ENCODE measurements at regions not wholly inside any gene's neighbourhood (a gene's known extent, or its start where the extent isn't known, plus 50 kb on each side); places are given as distances from the start of the nearest gene placed in this dataset.

GRCh38 chr6:119965900-119966299 lies 616.3 kb upstream of the MAN1A1 start:
- 79 to 93% methylated on average over 2 to 6 of the region's 10 CpGs for WGBS, 2 donors (ENCODE audit: low coverage in 1 of 2)
- no peak for ATAC-seq
- Histone ChIP-seq H3K4me3 (no peak overlapping the region), H3K4me1 (no peaks in the 10 kb centered on the region), H3K27me3 (no peaks in the 10 kb centered on the region), H3K27ac (no peak overlapping the region), H3K9me3 (no peaks in the 10 kb centered on the region), H3K36me3 (no peaks in the 10 kb centered on the region)
- no peak for TF ChIP-seq EP300 (IDR thresholded peaks at IDR 0.05)
- no peak for TF ChIP-seq POLR2A (IDR thresholded peaks at IDR 0.05)
- TF ChIP-seq POLR2AphosphoS5 (IDR thresholded peaks at IDR 0.05) = no peak

GRCh38 chr6:119965008-119965407 lies 615.4 kb upstream of the MAN1A1 start:
- ATAC-seq = no peak
- WGBS, 2 donors (ENCODE audit: low coverage in 1 of 2) = 75 to 81% methylated on average over 1 of the region's 1 CpG
- Histone ChIP-seq H3K27me3 (no peaks in the 10 kb centered on the region), H3K36me3 (no peaks in the 10 kb centered on the region), H3K4me3 (no peak overlapping the region), H3K4me1 (no peaks in the 10 kb centered on the region), H3K9me3 (no peaks in the 10 kb centered on the region), H3K27ac (no peak overlapping the region)
- TF ChIP-seq, protein P1, sequence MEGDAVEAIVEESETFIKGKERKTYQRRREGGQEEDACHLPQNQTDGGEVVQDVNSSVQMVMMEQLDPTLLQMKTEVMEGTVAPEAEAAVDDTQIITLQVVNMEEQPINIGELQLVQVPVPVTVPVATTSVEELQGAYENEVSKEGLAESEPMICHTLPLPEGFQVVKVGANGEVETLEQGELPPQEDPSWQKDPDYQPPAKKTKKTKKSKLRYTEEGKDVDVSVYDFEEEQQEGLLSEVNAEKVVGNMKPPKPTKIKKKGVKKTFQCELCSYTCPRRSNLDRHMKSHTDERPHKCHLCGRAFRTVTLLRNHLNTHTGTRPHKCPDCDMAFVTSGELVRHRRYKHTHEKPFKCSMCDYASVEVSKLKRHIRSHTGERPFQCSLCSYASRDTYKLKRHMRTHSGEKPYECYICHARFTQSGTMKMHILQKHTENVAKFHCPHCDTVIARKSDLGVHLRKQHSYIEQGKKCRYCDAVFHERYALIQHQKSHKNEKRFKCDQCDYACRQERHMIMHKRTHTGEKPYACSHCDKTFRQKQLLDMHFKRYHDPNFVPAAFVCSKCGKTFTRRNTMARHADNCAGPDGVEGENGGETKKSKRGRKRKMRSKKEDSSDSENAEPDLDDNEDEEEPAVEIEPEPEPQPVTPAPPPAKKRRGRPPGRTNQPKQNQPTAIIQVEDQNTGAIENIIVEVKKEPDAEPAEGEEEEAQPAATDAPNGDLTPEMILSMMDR (IDR thresholded peaks at IDR 0.05) = no peak

DNA sequence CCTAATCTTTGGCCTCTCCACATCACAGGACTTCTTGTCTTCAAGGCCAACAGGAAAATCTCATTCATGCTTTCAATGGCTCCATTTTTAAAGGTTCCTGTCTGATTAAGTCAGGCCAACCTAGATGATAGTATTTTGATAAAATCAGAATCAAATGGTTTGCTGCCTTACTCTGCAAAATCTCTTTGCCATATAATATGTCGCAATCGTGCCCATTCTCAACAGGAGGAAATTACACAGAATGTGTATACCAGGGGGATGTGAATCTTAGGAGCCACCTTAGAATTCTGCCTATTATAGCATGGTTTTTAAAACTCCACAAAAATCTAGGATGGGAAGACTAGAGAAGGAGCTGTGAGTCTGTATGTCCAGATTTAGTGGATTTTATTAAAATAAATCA lies 612.9 kb upstream of the MAN1A1 start:
- no peaks in the 10 kb centered on the region for H3K4me1 ChIP-seq
- H3K9me3 ChIP-seq = no peaks in the 10 kb centered on the region
- no peak for ATAC-seq
- H3K36me3 ChIP-seq = no peaks in the 10 kb centered on the region
- H3K27ac ChIP-seq = no peak overlapping the region
- H3K4me3 ChIP-seq = no peak overlapping the region
- 83 to 88% methylated on average over 2 of the region's 2 CpGs for WGBS, 2 donors (ENCODE audit: low coverage in 1 of 2)
- TF ChIP-seq EP300 (IDR thresholded peaks at IDR 0.05) (no peak), POLR2A (IDR thresholded peaks at IDR 0.05) (no peak), POLR2AphosphoS5 (IDR thresholded peaks at IDR 0.05) (no peak)
- TF ChIP-seq, protein P1 (IDR thresholded peaks at IDR 0.05) = no peak
- no peaks in the 10 kb centered on the region for H3K27me3 ChIP-seq

- Histone ChIP-seq H3K4me1 (no peaks in the 10 kb centered on the region), H3K4me3 (no peak overlapping the region), H3K27ac (no peak overlapping the region), H3K27me3 (no peaks in the 10 kb centered on the region), H3K9me3 (no peaks in the 10 kb centered on the region), H3K36me3 (no peaks in the 10 kb centered on the region)
- WGBS, 2 donors (ENCODE audit: low coverage in 1 of 2) = 79 to 92% methylated on average over 2 of the region's 2 CpGs
- TF ChIP-seq EP300 (IDR thresholded peaks at IDR 0.05) (no peak), POLR2AphosphoS5 (IDR thresholded peaks at IDR 0.05) (no peak), POLR2A (IDR thresholded peaks at IDR 0.05) (no peak)
- TF ChIP-seq, protein P1 (IDR thresholded peaks at IDR 0.05) = no peak
- no peak for ATAC-seq
Measured at GRCh38 chr6:119961450-119961849, 611.9 kb upstream of the MAN1A1 start.

- WGBS, 2 donors (ENCODE audit: low coverage in 1 of 2) = 47 to 50% methylated on average over 2 to 5 of the region's 5 CpGs
- H3K36me3 ChIP-seq = no peaks in the 10 kb centered on the region
- no peak for ATAC-seq
Measured at GRCh38 chr6:119960456-119960855, 610.9 kb upstream of the MAN1A1 start.

More at GRCh38 chr6:119960456-119960855, 610.9 kb upstream of the MAN1A1 start:
- TF ChIP-seq, protein P1 (IDR thresholded peaks at IDR 0.05) = no peak
- TF ChIP-seq POLR2AphosphoS5 (IDR thresholded peaks at IDR 0.05) (no peak), POLR2A (IDR thresholded peaks at IDR 0.05) (no peak), EP300 (IDR thresholded peaks at IDR 0.05) (no peak)
- H3K9me3 ChIP-seq = no peaks in the 10 kb centered on the region
- H3K27ac ChIP-seq = no peak overlapping the region
- H3K27me3 ChIP-seq = no peaks in the 10 kb centered on the region
- no peaks in the 10 kb centered on the region for H3K4me1 ChIP-seq
- no peak overlapping the region for H3K4me3 ChIP-seq

Data from gastroesophageal sphincter (tissue), 4 donors.